Ovary (tissue), 3 donors: ENCODE measurements at regions not wholly inside any gene's neighbourhood (a gene's known extent, or its start where the extent isn't known, plus 50 kb on each side); places are given as distances from the start of the nearest gene placed in this dataset.

Experiments
- CTCF ChIP-seq, 3 donors: fragments of 450-650 bp in 2 of 3; fragments of 200-600 bp in 1 of 3; IDR thresholded peaks; one replicate each; pipeline versions ENCODE4 v1.5.1 to v1.8.0; 2016 to 2022; ENCODE audit warnings: antibody characterized with exemption in 3 of 3, mild to moderate bottlenecking in 1 of 3
- EP300 ChIP-seq: sonication (generic); formaldehyde crosslinking; IDR thresholded peaks from one replicate; pipeline ENCODE4 v1.6.1; 2017; ENCODE audit warnings: antibody characterized with exemption
- POLR2A ChIP-seq: fragments of 450-650 bp; IDR thresholded peaks from one replicate; pipeline ENCODE4 v1.6.1; 2017; ENCODE audit warnings: antibody characterized with exemption, mild to moderate bottlenecking, moderate library complexity
- donor health status: DM: no; HTN: no; CAD: no.

- TF ChIP-seq CTCF (IDR thresholded peaks at IDR 0.05) (no peak), POLR2A (no peak), EP300 (no peak)
Measured at GRCh38 chr2:224166654-224167053, 127.6 kb upstream of the SERPINE2 start.
